ENCODE measurements at regions not wholly inside any gene's neighbourhood (a gene's known extent, or its start where the extent isn't known, plus 50 kb on each side); places are given as distances from the start of the nearest gene placed in this dataset.

GRCh38 chr18:56380685-56381084 lies 257.7 kb downstream of the TXNL1 start:
- Histone ChIP-seq H3K36me3 (ENCODE audit: control insufficient read depth, low read length) (no peaks in the 10 kb centered on the region), H3K27me3 (ENCODE audit: control insufficient read depth, low read length) (peaks cover 4% of the 10 kb centered on the region; the same call in 1 of the 2 replicates), H3K9me2 (replicated peaks; ENCODE audit: control insufficient read depth, low read length) (no peaks in the 10 kb centered on the region), H4K20me1 (ENCODE audit: control insufficient read depth, insufficient read depth, low read depth, low read length) (no peaks in the 10 kb centered on the region), H3K79me2 (ENCODE audit: control insufficient read depth, low read length) (no peaks in the 10 kb centered on the region), H3F3A (ENCODE audit: control insufficient read depth, insufficient read depth) (no peaks in the 10 kb centered on the region), H3K9me3 (ENCODE audit: control insufficient read depth, insufficient read depth, low read length) (no peaks in the 10 kb centered on the region), H3K4me2 (ENCODE audit: low read length) (no peak overlapping the region), H3K4me1 (ENCODE audit: control insufficient read depth, low read length) (no peaks in the 10 kb centered on the region), H3K4me3 (ENCODE audit: low read length) (no peak overlapping the region), H3K27ac (ENCODE audit: low read depth, low read length) (no peak overlapping the region)
- TF ChIP-seq, protein P1, sequence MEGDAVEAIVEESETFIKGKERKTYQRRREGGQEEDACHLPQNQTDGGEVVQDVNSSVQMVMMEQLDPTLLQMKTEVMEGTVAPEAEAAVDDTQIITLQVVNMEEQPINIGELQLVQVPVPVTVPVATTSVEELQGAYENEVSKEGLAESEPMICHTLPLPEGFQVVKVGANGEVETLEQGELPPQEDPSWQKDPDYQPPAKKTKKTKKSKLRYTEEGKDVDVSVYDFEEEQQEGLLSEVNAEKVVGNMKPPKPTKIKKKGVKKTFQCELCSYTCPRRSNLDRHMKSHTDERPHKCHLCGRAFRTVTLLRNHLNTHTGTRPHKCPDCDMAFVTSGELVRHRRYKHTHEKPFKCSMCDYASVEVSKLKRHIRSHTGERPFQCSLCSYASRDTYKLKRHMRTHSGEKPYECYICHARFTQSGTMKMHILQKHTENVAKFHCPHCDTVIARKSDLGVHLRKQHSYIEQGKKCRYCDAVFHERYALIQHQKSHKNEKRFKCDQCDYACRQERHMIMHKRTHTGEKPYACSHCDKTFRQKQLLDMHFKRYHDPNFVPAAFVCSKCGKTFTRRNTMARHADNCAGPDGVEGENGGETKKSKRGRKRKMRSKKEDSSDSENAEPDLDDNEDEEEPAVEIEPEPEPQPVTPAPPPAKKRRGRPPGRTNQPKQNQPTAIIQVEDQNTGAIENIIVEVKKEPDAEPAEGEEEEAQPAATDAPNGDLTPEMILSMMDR (IDR thresholded peaks at IDR 0.05; ENCODE audit: low read depth, low read length, poor library complexity, severe bottlenecking): no peak
- no peak for TF ChIP-seq EZH2phosphoT487 (IDR thresholded peaks at IDR 0.05; ENCODE audit: borderline replicate concordance, low read length)

- H3K36me3 ChIP-seq (ENCODE audit: control insufficient read depth, low read length): no peaks in the 10 kb centered on the region
- H3K9me3 ChIP-seq (ENCODE audit: control insufficient read depth, insufficient read depth, low read length): no peaks in the 10 kb centered on the region
- no peak for TF ChIP-seq EZH2phosphoT487 (IDR thresholded peaks at IDR 0.05; ENCODE audit: borderline replicate concordance, low read length)
- TF ChIP-seq, protein P1 (IDR thresholded peaks at IDR 0.05; ENCODE audit: low read depth, low read length, poor library complexity, severe bottlenecking): no peak
- no peak overlapping the region for H3K27ac ChIP-seq (ENCODE audit: low read depth, low read length)
- no peak overlapping the region for H3K4me2 ChIP-seq (ENCODE audit: low read length)
- peaks cover 4% of the 10 kb centered on the region; the same call in 1 of the 2 replicates for H3K27me3 ChIP-seq (ENCODE audit: control insufficient read depth, low read length)
- H3K4me1 ChIP-seq (ENCODE audit: control insufficient read depth, low read length): no peaks in the 10 kb centered on the region
- H3K79me2 ChIP-seq (ENCODE audit: control insufficient read depth, low read length): no peaks in the 10 kb centered on the region
- H3F3A ChIP-seq (ENCODE audit: control insufficient read depth, insufficient read depth): no peaks in the 10 kb centered on the region
- H3K4me3 ChIP-seq (ENCODE audit: low read length): no peak overlapping the region
- no peaks in the 10 kb centered on the region for H4K20me1 ChIP-seq (ENCODE audit: control insufficient read depth, insufficient read depth, low read depth, low read length)
- H3K9me2 ChIP-seq (replicated peaks; ENCODE audit: control insufficient read depth, low read length): no peaks in the 10 kb centered on the region
Observed at GRCh38 chr18:56379256-56379655, 259.1 kb downstream of the TXNL1 start.

- Histone ChIP-seq H3K79me2 (ENCODE audit: control insufficient read depth, low read length) (no peaks in the 10 kb centered on the region), H3K4me3 (ENCODE audit: low read length) (no peak overlapping the region), H3K9me3 (ENCODE audit: control insufficient read depth, insufficient read depth, low read length) (no peaks in the 10 kb centered on the region), H3K9me2 (replicated peaks; ENCODE audit: control insufficient read depth, low read length) (no peaks in the 10 kb centered on the region), H3K36me3 (ENCODE audit: control insufficient read depth, low read length) (no peaks in the 10 kb centered on the region), H3F3A (ENCODE audit: control insufficient read depth, insufficient read depth) (no peaks in the 10 kb centered on the region), H3K27ac (ENCODE audit: low read depth, low read length) (no peak overlapping the region), H3K4me2 (ENCODE audit: low read length) (no peak overlapping the region), H4K20me1 (ENCODE audit: control insufficient read depth, insufficient read depth, low read depth, low read length) (no peaks in the 10 kb centered on the region), H3K27me3 (ENCODE audit: control insufficient read depth, low read length) (peaks cover 4% of the 10 kb centered on the region; the same call in 1 of the 2 replicates), H3K4me1 (ENCODE audit: control insufficient read depth, low read length) (no peaks in the 10 kb centered on the region)
- TF ChIP-seq, protein P1 (IDR thresholded peaks at IDR 0.05; ENCODE audit: low read depth, low read length, poor library complexity, severe bottlenecking): no peak
- no peak for TF ChIP-seq EZH2phosphoT487 (IDR thresholded peaks at IDR 0.05; ENCODE audit: borderline replicate concordance, low read length)
Observed at GRCh38 chr18:56377231-56377630, 261.2 kb downstream of the TXNL1 start.
